PC-9 (cell line): ENCODE measurements at regions not wholly inside any gene's neighbourhood (a gene's known extent, or its start where the extent isn't known, plus 50 kb on each side); places are given as distances from the start of the nearest gene placed in this dataset.

ENCODE experiments used
- BruUV-seq: library from RNA; stranded (reverse); fragments of 400-500 nt; replicated peaks from 2 replicates; lab custom pipeline; 2021; lab: Mats Ljungman, UMichigan
- CTCF ChIA-PET: fragments of 300-600 bp; sonication (Branson Sonifier 250); formaldehyde crosslinking; loops from one replicate; lab custom pipeline; 2022; ENCODE audit warnings: antibody characterized with exemption; lab: Charles Lee
- POLR2A ChIA-PET: fragments of 300-600 bp; sonication (Branson Sonifier 250); formaldehyde crosslinking; loops from one replicate; lab custom pipeline; 2022; ENCODE audit warnings: antibody characterized with exemption; ENCODE audit not compliant: unreplicated experiment; lab: Charles Lee
- DNase-seq, 2 experiments: peaks; one replicate each; pipeline versions ENCODE4 v3.0.0 to v3.0.0-alpha.2; 2015 to 2022; ENCODE audit warnings: mixed read lengths in 1 of 2
- H2AFZ ChIP-seq: fragments of 200-600 bp; sonication (generic); 2 replicates; pipeline ENCODE4 v1.8.1; 2017; ENCODE audit warnings: antibody characterized with exemption
- H3F3A ChIP-seq: fragments of 200-600 bp; sonication (generic); 2 replicates; pipeline ENCODE4 v1.8.1; 2017; ENCODE audit warnings: antibody characterized with exemption, mild to moderate bottlenecking, low read depth; ENCODE audit not compliant: insufficient read depth
- H3K27ac ChIP-seq: fragments of 200-600 bp; sonication (generic); 2 replicates; pipeline ENCODE4 v1.6.1; 2016; ENCODE audit warnings: mixed run types
- H3K27me3 ChIP-seq: fragments of 200-600 bp; sonication (generic); 2 replicates; pipeline ENCODE4 v1.6.1; 2016; ENCODE audit warnings: low read depth, mixed run types; ENCODE audit not compliant: insufficient read depth
- H3K36me3 ChIP-seq: fragments of 200-600 bp; sonication (generic); 2 replicates; pipeline ENCODE4 v1.6.1; 2016; ENCODE audit warnings: low read depth, mixed run types
- H3K4me1 ChIP-seq: fragments of 200-600 bp; sonication (generic); replicated peaks from 2 replicates; pipeline ENCODE4 v1.6.1; 2016; ENCODE audit warnings: mixed run types; ENCODE audit not compliant: insufficient read depth
- H3K4me2 ChIP-seq: fragments of 200-600 bp; sonication (generic); 2 replicates; pipeline ENCODE4 v1.6.1; 2017; ENCODE audit warnings: mixed run types
- H3K4me3 ChIP-seq: fragments of 200-600 bp; sonication (generic); 2 replicates; pipeline ENCODE4 v1.6.1; 2016; ENCODE audit warnings: mixed run types
- H3K79me2 ChIP-seq: fragments of 200-600 bp; sonication (generic); 2 replicates; pipeline ENCODE4 v1.6.1; 2017; ENCODE audit warnings: low read depth, mixed run types
- H3K9me2 ChIP-seq: fragments of 200-600 bp; sonication (generic); 2 replicates; pipeline ENCODE4 v1.8.1; 2017; ENCODE audit warnings: mild to moderate bottlenecking; ENCODE audit not compliant: insufficient read depth
- H3K9me3 ChIP-seq: fragments of 200-600 bp; sonication (generic); 2 replicates; pipeline ENCODE4 v1.8.1; 2016; ENCODE audit warnings: low read depth; ENCODE audit not compliant: insufficient read depth
- H4K20me1 ChIP-seq: fragments of 200-600 bp; sonication (generic); 2 replicates; pipeline ENCODE4 v1.8.1; 2017; ENCODE audit not compliant: insufficient read depth
- EZH2 ChIP-seq: fragments of 200-600 bp; sonication (generic); IDR thresholded peaks from 2 replicates; pipeline ENCODE4 v1.8.0; 2017; ENCODE audit warnings: antibody characterized with exemption, low read depth
- intact Hi-C: fragments of 100-400 bp; cut with micrococcal nuclease; formaldehyde crosslinking; loops from one replicate; pipeline ENCODE4 v1.10.0; 2022; ENCODE audit not compliant: unreplicated experiment
- TF ChIP-seq, protein P1 (sequence below): fragments of 200-600 bp; sonication (generic); conservative IDR thresholded peaks from 2 replicates; pipeline ENCODE4 v1.6.1; 2017; ENCODE audit warnings: mixed run types, antibody characterized with exemption, mild to moderate bottlenecking, moderate library complexity

- H3K4me1 ChIP-seq = no peaks in the 10 kb centered on the region
- no peaks in the 10 kb centered on the region for H3K79me2 ChIP-seq
- H2AFZ ChIP-seq = no peak overlapping the region
- H3K27ac ChIP-seq = no peak overlapping the region
- BruUV-seq = no TSS peak
- H3K27me3 ChIP-seq = peaks cover 12% of the 10 kb centered on the region
- H4K20me1 ChIP-seq = no peaks in the 10 kb centered on the region
- 0 out of 2 replicates have a peak, but pooled peaks cover 4% of the 10 kb centered on the region for H3K9me3 ChIP-seq
- no peak overlapping the region for H3K4me3 ChIP-seq
- no peaks in the 10 kb centered on the region for H3F3A ChIP-seq
- no peak for TF ChIP-seq EZH2
- TF ChIP-seq, protein P1, sequence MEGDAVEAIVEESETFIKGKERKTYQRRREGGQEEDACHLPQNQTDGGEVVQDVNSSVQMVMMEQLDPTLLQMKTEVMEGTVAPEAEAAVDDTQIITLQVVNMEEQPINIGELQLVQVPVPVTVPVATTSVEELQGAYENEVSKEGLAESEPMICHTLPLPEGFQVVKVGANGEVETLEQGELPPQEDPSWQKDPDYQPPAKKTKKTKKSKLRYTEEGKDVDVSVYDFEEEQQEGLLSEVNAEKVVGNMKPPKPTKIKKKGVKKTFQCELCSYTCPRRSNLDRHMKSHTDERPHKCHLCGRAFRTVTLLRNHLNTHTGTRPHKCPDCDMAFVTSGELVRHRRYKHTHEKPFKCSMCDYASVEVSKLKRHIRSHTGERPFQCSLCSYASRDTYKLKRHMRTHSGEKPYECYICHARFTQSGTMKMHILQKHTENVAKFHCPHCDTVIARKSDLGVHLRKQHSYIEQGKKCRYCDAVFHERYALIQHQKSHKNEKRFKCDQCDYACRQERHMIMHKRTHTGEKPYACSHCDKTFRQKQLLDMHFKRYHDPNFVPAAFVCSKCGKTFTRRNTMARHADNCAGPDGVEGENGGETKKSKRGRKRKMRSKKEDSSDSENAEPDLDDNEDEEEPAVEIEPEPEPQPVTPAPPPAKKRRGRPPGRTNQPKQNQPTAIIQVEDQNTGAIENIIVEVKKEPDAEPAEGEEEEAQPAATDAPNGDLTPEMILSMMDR = no peak
- intact Hi-C loops = no loop called here
- CTCF ChIA-PET = no interaction called here
- no peaks in the 10 kb centered on the region for H3K36me3 ChIP-seq
- no peak overlapping the region for H3K4me2 ChIP-seq
- no peaks in the 10 kb centered on the region for H3K9me2 ChIP-seq
- POLR2A ChIA-PET = interaction anchor here (0.6 kb wide), 1 partner anchor 31 kb away, joined by 4 read pairs; no protein-coding TSS in a partner anchor
- no peak for DNase-seq
These were observed 84.8 kb upstream of the SHANK2 start for GRCh38 chr11:71336996-71337754.

DNA sequence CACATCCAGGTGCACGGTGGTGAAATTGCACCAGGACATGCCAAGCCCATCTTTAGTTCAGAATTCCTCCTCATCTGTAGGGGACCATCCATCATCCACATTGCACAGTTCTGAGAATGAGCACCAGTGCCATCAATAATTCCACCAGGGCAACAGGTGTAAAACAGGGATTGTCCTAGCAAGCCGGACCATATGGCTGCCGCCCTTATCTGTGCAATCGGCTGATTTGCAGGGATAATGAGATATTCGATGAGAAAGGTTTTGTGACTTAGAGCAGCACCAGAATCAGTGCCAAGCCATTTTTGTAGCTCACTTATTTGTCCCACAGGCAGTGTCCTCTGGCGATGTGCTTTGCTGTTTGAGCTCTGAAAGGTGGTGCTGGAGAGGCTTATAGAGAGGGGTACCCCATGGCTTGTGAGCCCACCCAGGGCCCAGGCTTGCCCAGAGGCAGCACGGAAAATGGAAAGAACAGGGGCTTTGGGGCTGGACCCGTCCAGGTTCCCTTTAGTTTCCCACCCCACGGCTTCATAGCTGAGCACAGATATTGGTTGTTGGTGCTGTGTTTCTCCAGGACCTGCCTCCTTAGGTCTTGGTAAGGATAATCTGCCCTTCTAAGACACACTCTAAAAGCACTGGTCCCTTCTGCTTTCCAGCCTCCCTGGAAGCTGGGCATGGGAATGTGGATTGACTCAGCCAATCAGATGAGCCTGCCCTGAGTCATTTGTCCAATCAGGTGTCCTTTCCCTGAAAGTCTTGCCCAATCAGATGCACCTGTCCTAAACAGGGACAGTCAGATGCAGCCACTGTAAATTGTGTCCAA is 84.0 kb upstream of the SHANK2 start:
- DNase-seq = no peak
- no peak overlapping the region for H3K4me3 ChIP-seq
- peaks cover 12% of the 10 kb centered on the region for H3K27me3 ChIP-seq
- no peaks in the 10 kb centered on the region for H3K4me1 ChIP-seq
- intact Hi-C loops = no loop called here
- no TSS peak for BruUV-seq
- 0 out of 2 replicates have a peak, but pooled peaks cover 4% of the 10 kb centered on the region for H3K9me3 ChIP-seq
- no peaks in the 10 kb centered on the region for H3K9me2 ChIP-seq
- H3K36me3 ChIP-seq = no peaks in the 10 kb centered on the region
- no peaks in the 10 kb centered on the region for H3F3A ChIP-seq
- no peaks in the 10 kb centered on the region for H3K79me2 ChIP-seq
- POLR2A ChIA-PET = interaction anchor here (0.6 kb wide), 1 partner anchor 30 kb away, joined by 4 read pairs; no protein-coding TSS in a partner anchor
- TF ChIP-seq, protein P1 = no peak
- TF ChIP-seq EZH2 = no peak
- H2AFZ ChIP-seq = no peak overlapping the region
- no peak overlapping the region for H3K4me2 ChIP-seq
- CTCF ChIA-PET = no interaction called here
- no peaks in the 10 kb centered on the region for H4K20me1 ChIP-seq
- H3K27ac ChIP-seq = no peak overlapping the region

- BruUV-seq = no TSS peak
- POLR2A ChIA-PET = no interaction called here
These were observed 83.0 kb upstream of the SHANK2 start for GRCh38 chr11:71335371-71335770.

More at GRCh38 chr11:71335371-71335770, 83.0 kb upstream of the SHANK2 start:
- Histone ChIP-seq H3K4me1 (no peaks in the 10 kb centered on the region), H4K20me1 (no peaks in the 10 kb centered on the region), H2AFZ (no peak overlapping the region), H3K27me3 (peaks cover 12% of the 10 kb centered on the region), H3K4me3 (no peak overlapping the region), H3K36me3 (no peaks in the 10 kb centered on the region), H3K9me3 (0 out of 2 replicates have a peak, but pooled peaks cover 4% of the 10 kb centered on the region), H3K27ac (no peak overlapping the region), H3K79me2 (no peaks in the 10 kb centered on the region), H3K4me2 (no peak overlapping the region), H3F3A (no peaks in the 10 kb centered on the region), H3K9me2 (no peaks in the 10 kb centered on the region)
- DNase-seq = no peak
- intact Hi-C loops = no loop called here
- CTCF ChIA-PET = no interaction called here
- no peak for TF ChIP-seq EZH2
- TF ChIP-seq, protein P1 = no peak
